Neuron (in vitro differentiated cells): ENCODE measurements at regions not wholly inside any gene's neighbourhood (a gene's known extent, or its start where the extent isn't known, plus 50 kb on each side); places are given as distances from the start of the nearest gene placed in this dataset.

Experiments used
- H2AFZ ChIP-seq: one replicate; pipeline ENCODE4 v1.6.1; 2013; ENCODE audit warnings: low read depth, mild to moderate bottlenecking, inconsistent platforms, low read length, moderate library complexity
- H3K27me3 ChIP-seq: one replicate; pipeline ENCODE4 v1.6.1; 2013; ENCODE audit warnings: low read length; ENCODE audit not compliant: insufficient read depth
- H3K36me3 ChIP-seq: one replicate; pipeline ENCODE4 v1.6.1; 2013; ENCODE audit warnings: low read length; ENCODE audit not compliant: insufficient read depth
- H3K4me1 ChIP-seq: one replicate; pipeline ENCODE4 v1.6.1; 2013; ENCODE audit warnings: low read length; ENCODE audit not compliant: insufficient read depth
- H3K4me3 ChIP-seq: 2 replicates; pipeline ENCODE4 v1.5.1; 2013; ENCODE audit warnings: mild to moderate bottlenecking, low read length, moderate library complexity
- H3K9me3 ChIP-seq: one replicate; pipeline ENCODE4 v1.6.1; 2013; ENCODE audit warnings: low read length

DNA sequence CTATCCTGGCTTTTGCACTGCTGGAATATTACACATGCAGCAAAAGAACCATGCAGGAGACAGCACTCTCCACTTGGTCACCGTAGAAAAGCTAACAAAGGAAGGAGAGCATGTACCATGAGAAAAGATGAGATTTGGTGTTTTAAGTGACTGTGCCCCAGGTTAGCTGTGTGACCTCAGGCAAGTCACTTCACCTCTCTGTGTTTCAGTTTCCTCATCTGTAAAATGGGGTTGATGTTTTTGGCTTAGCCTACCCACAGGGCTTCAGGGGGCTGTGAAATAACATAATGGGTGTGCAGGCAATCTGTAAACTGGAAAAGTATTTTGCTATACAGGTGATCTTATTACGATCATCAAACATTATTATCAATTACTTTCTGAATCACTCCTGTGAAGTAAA is 69.3 kb upstream of the SLC6A11 start:
- H2AFZ ChIP-seq, result no peak overlapping the region
- no peak overlapping the region for H3K4me3 ChIP-seq
- H3K27me3 ChIP-seq, result no peaks in the 10 kb centered on the region
- no peaks in the 10 kb centered on the region for H3K9me3 ChIP-seq
- H3K36me3 ChIP-seq, result no peaks in the 10 kb centered on the region
- H3K4me1 ChIP-seq, result no peaks in the 10 kb centered on the region

DNA sequence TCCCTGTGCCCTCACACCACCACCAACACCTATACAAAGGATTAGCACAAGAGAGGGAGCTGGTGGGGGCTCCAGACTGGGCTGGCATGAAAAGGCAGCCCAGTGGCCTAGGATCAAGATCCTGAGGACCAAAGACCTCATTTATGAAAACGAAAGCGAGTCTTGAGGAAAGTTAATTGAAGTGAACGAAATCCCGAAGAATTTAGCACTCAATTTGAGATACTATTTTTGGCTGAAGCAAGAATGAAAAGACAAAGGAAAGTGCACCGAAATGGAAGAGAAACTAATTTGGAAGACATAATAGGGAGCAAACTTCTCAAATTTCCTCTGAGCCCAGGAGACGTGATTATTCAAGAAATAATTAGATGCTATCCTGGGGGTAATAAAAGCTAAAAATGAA is 68.7 kb upstream of the SLC6A11 start:
- no peak overlapping the region for H3K4me3 ChIP-seq
- H3K4me1 ChIP-seq, result no peaks in the 10 kb centered on the region
- no peaks in the 10 kb centered on the region for H3K27me3 ChIP-seq

DNA sequence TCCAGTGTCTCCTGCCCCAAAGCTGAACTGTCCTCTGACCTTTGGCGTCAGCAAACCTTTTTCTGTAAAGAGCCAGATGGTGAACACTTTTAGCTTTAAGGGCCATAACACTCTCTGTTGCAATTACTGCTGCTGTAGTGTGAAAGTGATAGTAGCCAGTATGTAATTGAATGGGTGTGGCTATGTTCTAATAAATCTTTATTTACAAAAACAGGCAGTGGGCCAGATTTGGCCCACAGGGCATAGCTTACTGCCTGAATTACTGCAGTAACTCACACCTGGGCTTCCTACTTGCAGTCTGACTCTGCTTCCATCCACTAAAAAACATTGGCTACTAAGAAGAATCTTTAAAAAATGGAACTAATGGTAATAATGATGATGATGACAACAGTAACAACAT is 68.0 kb upstream of the SLC6A11 start:
- no peaks in the 10 kb centered on the region for H3K27me3 ChIP-seq
- no peak overlapping the region for H3K4me3 ChIP-seq
- H2AFZ ChIP-seq, result no peak overlapping the region
- no peaks in the 10 kb centered on the region for H3K4me1 ChIP-seq
- no peaks in the 10 kb centered on the region for H3K36me3 ChIP-seq
- H3K9me3 ChIP-seq, result no peaks in the 10 kb centered on the region

More for the DNA sequence above, 68.7 kb upstream of the SLC6A11 start:
- Histone ChIP-seq H3K9me3 (no peaks in the 10 kb centered on the region), H3K36me3 (no peaks in the 10 kb centered on the region), H2AFZ (no peak overlapping the region)

DNA sequence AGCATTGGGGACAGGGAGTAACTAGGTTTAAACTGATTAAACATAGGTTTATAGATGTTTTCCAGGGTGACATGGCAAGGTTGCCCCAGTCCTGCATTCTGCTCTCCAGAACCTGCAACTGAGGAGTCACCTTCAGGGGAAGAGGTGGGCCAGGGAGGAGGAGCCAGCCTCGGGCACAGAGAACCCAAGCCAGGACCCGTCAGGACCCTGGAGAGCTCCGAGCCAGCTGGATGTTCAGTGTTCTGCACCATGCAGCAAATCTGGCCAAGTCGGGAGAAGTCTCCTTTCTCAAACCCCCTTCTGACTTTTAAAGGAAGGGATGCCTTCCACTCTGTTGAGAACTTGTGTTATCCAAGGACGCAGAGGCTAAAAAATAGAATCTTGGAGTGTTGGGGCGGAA is 62.1 kb upstream of the SLC6A11 start:
- H2AFZ ChIP-seq, result no peak overlapping the region
- H3K4me1 ChIP-seq, result no peaks in the 10 kb centered on the region
- H3K27me3 ChIP-seq, result no peaks in the 10 kb centered on the region
- H3K9me3 ChIP-seq, result no peaks in the 10 kb centered on the region
- no peaks in the 10 kb centered on the region for H3K36me3 ChIP-seq
- no peak overlapping the region for H3K4me3 ChIP-seq

DNA sequence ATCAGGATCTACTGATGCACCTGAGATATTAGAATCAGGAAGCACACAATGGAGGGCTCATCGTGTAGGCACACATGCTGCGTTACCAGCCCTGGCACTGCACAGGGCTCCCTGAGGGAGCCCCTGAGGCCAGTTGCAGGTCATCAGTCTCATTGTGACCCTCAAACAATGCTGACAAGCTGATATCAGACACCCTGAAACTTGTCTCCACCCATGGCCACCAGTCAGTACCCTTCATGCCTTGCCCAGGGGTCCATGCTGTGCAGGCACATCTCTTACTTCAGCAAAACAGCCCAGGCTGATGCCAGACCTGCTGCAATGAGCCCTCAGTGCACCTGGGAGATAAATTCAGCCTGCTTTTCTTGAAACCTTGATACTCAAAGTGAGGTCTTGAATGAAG is 59.5 kb upstream of the SLC6A11 start:
- H3K36me3 ChIP-seq, result no peaks in the 10 kb centered on the region
- H2AFZ ChIP-seq, result no peak overlapping the region
- H3K4me3 ChIP-seq, result no peak overlapping the region
- H3K27me3 ChIP-seq, result no peaks in the 10 kb centered on the region
- no peaks in the 10 kb centered on the region for H3K9me3 ChIP-seq
- no peaks in the 10 kb centered on the region for H3K4me1 ChIP-seq

DNA sequence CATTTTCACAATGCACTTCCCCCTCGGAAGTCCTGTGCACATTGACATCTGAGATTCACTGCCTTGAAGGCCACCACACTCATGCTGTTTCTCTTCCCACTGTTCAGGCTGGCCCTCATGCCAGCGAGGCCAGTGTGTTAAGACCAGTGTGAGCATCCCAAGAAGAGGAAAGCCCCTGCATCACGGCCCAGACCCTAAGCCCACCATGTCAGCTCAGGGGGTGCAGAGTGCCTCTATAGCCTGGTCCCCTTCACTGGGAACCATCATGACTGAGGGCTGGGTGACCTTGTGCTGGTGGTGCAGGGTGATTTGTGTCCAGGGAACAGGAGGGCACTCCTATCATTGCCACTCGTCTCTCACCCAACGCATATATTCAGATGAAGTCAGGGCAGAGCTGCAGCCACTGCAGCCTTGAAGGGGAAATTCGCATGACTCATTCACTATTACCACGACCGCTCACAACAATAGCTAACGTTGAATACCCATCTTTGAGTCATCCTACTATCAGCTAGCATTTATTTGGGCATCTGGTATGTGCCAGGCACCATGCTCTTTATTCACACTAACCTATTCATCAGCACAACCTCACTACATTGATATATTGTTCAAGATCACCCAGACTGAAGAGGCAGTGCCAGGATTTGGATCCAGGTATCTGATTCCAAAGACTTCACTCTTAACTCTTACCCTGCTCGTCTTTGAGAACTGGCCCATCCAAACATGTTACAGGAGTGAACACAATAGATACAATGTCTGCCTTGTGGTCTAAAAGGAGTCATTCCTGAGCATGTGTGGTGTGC is 58.8 kb upstream of the SLC6A11 start:
- H2AFZ ChIP-seq, result no peak overlapping the region
- no peaks in the 10 kb centered on the region for H3K27me3 ChIP-seq
- no peaks in the 10 kb centered on the region for H3K9me3 ChIP-seq
- H3K4me1 ChIP-seq, result no peaks in the 10 kb centered on the region
- no peaks in the 10 kb centered on the region for H3K36me3 ChIP-seq
- no peak overlapping the region for H3K4me3 ChIP-seq

DNA sequence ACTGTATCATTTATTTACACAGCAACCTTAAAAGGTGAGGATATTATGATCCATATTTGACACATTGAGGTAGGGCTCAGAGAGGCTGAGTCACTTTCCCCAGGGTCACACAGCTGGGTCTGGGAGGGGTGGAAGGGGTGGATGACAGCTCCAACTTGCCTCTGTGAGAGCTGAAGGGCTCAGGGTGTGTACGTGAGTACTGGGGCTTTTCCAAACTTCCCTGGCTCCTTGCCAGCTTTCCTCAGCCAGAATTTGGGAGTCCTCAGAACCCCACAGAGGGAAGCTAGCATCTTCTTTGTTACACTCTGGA is 58.3 kb upstream of the SLC6A11 start:
- Histone ChIP-seq H3K4me3 (no peak overlapping the region), H2AFZ (no peak overlapping the region), H3K4me1 (no peaks in the 10 kb centered on the region), H3K9me3 (no peaks in the 10 kb centered on the region), H3K36me3 (no peaks in the 10 kb centered on the region), H3K27me3 (no peaks in the 10 kb centered on the region)

DNA sequence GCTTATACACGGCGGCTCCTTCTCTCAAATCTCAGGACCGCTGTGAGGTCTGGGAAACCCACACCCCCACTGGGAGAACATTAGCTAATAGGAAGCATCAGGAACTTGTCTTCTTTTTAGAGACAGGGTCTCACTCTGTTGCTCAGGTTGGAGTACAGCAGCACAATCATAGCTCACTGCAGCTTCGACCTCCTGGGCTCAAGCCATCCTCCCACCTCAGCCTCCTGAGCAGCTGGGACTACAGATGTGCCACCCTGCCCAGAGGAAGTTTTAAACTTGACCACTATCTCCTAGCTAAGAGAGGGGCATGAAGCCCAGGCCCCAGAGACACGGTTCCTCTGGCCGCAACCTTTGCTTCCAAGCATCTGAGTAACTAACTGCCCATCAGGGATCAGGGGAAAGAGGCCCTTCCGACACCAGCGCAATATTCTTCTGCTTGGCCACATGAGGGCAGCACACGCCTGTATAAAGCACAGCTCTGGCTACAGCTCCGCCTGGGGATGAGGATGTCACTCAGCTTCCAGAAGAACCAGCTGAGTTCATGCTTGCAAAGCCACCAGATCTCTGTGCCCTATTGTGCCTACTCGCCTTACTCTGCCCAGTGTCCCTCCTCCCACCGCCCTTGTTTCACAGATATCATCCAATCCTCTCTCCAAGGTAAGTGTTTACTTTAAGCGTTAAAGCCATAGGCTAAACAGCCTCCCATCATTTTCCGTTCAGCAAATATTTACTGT is 57.6 kb upstream of the SLC6A11 start:
- Histone ChIP-seq H3K36me3 (no peaks in the 10 kb centered on the region), H3K4me1 (peaks cover under 1% of the 10 kb centered on the region), H3K27me3 (no peaks in the 10 kb centered on the region), H3K4me3 (no peak overlapping the region), H3K9me3 (no peaks in the 10 kb centered on the region), H2AFZ (no peak overlapping the region)

DNA sequence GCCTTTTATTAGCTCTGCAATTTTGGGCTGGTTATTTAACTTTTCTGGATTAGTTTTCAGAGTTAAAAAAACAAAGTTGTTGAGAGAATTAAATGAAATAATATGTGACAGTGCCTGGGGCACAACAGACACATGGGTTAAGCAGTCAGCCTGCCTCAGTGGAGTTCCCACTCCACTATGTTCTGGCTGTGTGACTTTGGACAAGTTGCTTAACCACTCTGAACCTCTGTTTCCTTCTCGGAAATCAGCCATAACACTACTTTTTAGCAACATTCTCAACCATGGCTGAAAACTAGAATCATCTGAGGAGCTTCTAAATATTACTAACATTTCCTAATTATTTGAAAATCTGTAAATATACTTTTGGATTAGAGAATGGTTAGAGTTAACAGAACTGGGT is 56.5 kb upstream of the SLC6A11 start:
- Histone ChIP-seq H3K4me3 (no peak overlapping the region), H3K4me1 (peaks cover 10% of the 10 kb centered on the region), H3K9me3 (no peaks in the 10 kb centered on the region), H3K27me3 (no peaks in the 10 kb centered on the region), H2AFZ (no peak overlapping the region), H3K36me3 (no peaks in the 10 kb centered on the region)

DNA sequence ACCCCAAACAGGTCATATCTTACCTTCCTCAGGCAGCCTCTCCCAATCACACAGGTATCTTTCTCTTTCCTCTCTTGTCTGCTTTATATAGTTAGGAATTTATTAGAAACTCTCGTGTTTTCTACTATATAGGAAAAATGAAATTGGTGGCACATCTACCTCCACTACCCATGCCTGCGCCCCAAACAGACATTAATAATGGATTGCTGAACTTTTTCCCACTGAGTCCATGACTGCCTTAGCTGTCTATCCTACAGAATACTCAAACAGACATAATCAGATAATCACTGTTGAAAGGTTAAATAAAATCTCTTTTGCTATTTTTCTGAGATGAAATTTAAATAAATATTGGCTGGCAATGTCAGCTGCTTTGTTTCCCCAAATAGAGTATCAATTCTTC is 55.8 kb upstream of the SLC6A11 start:
- Histone ChIP-seq H3K36me3 (no peaks in the 10 kb centered on the region), H2AFZ (no peak overlapping the region), H3K9me3 (no peaks in the 10 kb centered on the region), H3K4me1 (peaks cover 11% of the 10 kb centered on the region), H3K4me3 (no peak overlapping the region), H3K27me3 (no peaks in the 10 kb centered on the region)

DNA sequence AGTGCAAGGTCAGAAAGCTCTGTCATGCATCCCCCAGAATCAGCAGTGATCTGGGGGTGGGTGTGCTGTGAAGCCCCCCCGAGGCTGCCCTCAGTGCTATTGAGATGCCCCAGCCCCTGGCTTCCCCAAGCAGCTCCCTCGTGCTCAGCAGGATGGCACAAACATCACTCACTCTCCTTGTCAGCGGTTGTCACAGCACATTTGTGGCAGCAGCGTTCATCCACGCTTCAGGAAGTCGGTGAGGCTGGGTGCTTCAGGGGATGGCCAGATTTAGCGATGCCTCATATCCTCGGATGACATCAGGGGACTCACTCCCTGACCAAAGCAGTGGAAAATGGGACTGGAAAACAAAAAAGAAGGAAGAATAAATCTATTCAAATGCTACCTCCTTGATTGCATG is 54.4 kb upstream of the SLC6A11 start:
- H3K4me3 ChIP-seq, result no peak overlapping the region
- no peak overlapping the region for H2AFZ ChIP-seq

DNA sequence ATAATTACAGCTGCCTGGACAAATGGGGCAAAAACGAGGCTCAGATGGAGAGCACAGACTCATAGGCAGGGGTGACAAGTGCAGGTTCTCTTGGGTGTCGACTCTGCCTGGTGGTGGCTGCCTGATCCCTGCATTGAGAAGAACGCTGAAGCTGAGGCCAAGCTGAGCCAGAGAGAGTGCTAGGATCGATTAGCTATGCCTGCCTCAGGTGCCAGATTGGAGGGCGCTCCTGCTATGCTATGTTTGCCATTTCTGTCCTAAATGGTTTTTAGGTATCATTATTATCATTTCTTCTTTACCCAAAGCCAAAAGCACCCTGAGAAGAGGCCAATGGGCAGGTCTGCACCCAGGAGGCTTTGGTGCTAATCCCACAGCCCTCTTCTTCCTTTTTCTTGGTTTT is 53.9 kb upstream of the SLC6A11 start:
- H3K9me3 ChIP-seq, result no peaks in the 10 kb centered on the region
- no peak overlapping the region for H3K4me3 ChIP-seq
- H2AFZ ChIP-seq, result no peak overlapping the region
- no peaks in the 10 kb centered on the region for H3K36me3 ChIP-seq
- H3K4me1 ChIP-seq, result peaks cover 11% of the 10 kb centered on the region
- H3K27me3 ChIP-seq, result no peaks in the 10 kb centered on the region

More for the DNA sequence above, 54.4 kb upstream of the SLC6A11 start:
- no peaks in the 10 kb centered on the region for H3K27me3 ChIP-seq
- H3K4me1 ChIP-seq, result peaks cover 11% of the 10 kb centered on the region
- no peaks in the 10 kb centered on the region for H3K36me3 ChIP-seq
- no peaks in the 10 kb centered on the region for H3K9me3 ChIP-seq

DNA sequence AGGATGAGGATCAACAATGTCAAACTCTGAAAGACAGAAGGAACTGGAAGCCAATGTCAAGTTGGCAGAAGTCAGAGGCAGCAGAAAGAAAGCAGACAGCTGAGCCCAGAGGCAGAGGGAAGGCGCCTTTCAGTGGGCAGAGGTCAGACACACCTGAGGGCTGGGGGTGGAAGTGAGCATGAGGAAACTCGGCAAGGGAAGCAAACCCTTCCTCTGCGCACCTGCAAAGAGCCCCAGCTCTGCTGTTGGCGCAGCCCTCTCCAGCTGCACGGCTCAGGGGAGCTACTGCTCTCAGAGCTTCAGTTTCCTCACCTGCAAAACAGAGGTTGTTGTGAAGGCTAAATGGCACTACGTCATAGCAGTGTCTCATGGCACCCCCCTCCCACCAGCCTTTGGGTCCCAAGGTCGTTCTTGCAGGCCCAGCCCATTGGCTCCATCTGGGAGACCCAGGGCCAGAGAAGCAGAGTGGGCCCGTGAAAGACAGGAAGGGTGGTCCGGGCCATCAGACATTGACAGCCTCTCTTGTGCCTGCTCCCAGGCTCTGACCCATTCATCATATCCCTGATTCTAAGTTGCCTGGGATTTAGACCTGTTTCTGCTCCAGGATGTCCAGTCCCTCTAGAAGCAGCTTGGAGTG is 53.3 kb upstream of the SLC6A11 start:
- Histone ChIP-seq H3K4me3 (no peak overlapping the region), H3K27me3 (no peaks in the 10 kb centered on the region), H2AFZ (no peak overlapping the region), H3K9me3 (no peaks in the 10 kb centered on the region), H3K36me3 (no peaks in the 10 kb centered on the region), H3K4me1 (peaks cover 11% of the 10 kb centered on the region)
